Stimulated activated CD8-positive, alpha-beta memory T cell treated with anti-CD3 and anti-CD28 coated beads, Interleukin-12 subunit alpha, Interleukin-12 subunit beta, amount 100 ng/mL, for 1 hour (primary cell): ENCODE measurements at regions not wholly inside any gene's neighbourhood (a gene's known extent, or its start where the extent isn't known, plus 50 kb on each side); places are given as distances from the start of the nearest gene placed in this dataset.

ENCODE experiments used
- DNase-seq: peaks from one replicate; pipeline ENCODE4 v3.0.0-alpha.2; 2020; ENCODE audit warnings: low read depth

- no peak for DNase-seq
Observed at GRCh38 chr10:78299851-78300468, 266.3 kb downstream of the RPS24 start.

- DNase-seq, result no peak
Observed at GRCh38 chr10:78300526-78300925, 266.9 kb downstream of the RPS24 start.

- no peak for DNase-seq
Observed at GRCh38 chr10:78301481-78301880, 267.8 kb downstream of the RPS24 start.

- DNase-seq, result no peak
Observed at GRCh38 chr10:78301891-78302738, 268.5 kb downstream of the RPS24 start.

- no peak for DNase-seq
Observed at GRCh38 chr10:78302739-78302988, 269.0 kb downstream of the RPS24 start.

- DNase-seq, result peak; percentile 93
Observed at GRCh38 chr10:78302989-78303854, 269.6 kb downstream of the RPS24 start.

- no peak for DNase-seq
Observed at GRCh38 chr10:78304091-78305045, 270.7 kb downstream of the RPS24 start.

GRCh38 chr10:78305311-78305710 is 271.6 kb downstream of the RPS24 start:
- DNase-seq, result no peak

- no peak for DNase-seq
Observed at GRCh38 chr10:78306358-78306757, 272.7 kb downstream of the RPS24 start.

GRCh38 chr10:78307576-78307975 is 273.9 kb downstream of the RPS24 start:
- no peak for DNase-seq

- DNase-seq, result no peak
Observed at GRCh38 chr10:78309536-78310237, 276.0 kb downstream of the RPS24 start.

- no peak for DNase-seq
Observed at GRCh38 chr10:78310481-78311080, 276.9 kb downstream of the RPS24 start.

- no peak for DNase-seq
Observed at GRCh38 chr10:78312197-78313047, 278.8 kb downstream of the RPS24 start.

- DNase-seq, result no peak
Observed at GRCh38 chr10:78313048-78313381, 279.4 kb downstream of the RPS24 start.

- DNase-seq, result no peak
Observed at GRCh38 chr10:78313636-78314035, 280.0 kb downstream of the RPS24 start.

GRCh38 chr10:78314651-78315050 is 281.0 kb downstream of the RPS24 start:
- DNase-seq, result no peak

GRCh38 chr10:78316451-78316931 is 282.8 kb downstream of the RPS24 start:
- no peak for DNase-seq

- no peak for DNase-seq
Observed at GRCh38 chr10:78318305-78318704, 284.6 kb downstream of the RPS24 start.

- no peak for DNase-seq
Observed at GRCh38 chr10:78319371-78319770, 285.7 kb downstream of the RPS24 start.

GRCh38 chr10:78319841-78320240 is 286.2 kb downstream of the RPS24 start:
- no peak for DNase-seq
